RPMI8226 (cell line): ENCODE measurements at regions not wholly inside any gene's neighbourhood (a gene's known extent, or its start where the extent isn't known, plus 50 kb on each side); places are given as distances from the start of the nearest gene placed in this dataset.
A peak's percentile ranks its signal among the peaks of the same experiment; 100 is the strongest.
"Not testable (repeated sequence)": the region's sequence is repeated elsewhere in the genome, so short reads cannot be mapped to it uniquely, and the experiment has no call there.

Experiments used
- DNase-seq: peaks from one replicate; pipeline ENCODE4 v3.0.0-alpha.2; 2015

DNA sequence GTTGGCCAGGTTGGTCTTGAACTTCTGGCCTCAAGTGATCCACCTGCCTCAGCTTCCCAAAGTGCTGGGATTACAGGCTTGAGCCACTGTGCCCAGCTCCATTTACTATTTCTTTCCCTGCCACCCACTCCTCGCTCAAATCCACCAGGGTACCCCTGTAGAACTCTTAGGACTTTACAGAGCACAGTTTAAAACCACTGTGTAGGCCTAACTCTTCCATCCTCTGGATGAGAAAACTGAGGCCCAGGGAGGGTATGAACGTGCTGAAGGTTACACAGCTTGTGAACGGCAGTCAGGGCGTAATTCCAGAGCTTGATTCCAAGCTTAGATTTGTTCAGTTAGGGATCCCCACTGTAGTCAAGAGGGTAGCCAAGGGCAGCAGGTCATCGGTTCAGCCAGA is 309.1 kb downstream of the GOLGA6L6 start:
- not testable (repeated sequence) for DNase-seq

GRCh38 chr15:20230656-20231055 is 310.9 kb downstream of the GOLGA6L6 start:
- not testable (repeated sequence) for DNase-seq

GRCh38 chr15:20228791-20229190 is 312.8 kb downstream of the GOLGA6L6 start:
- DNase-seq = not testable (repeated sequence)

GRCh38 chr15:20227119-20227853 is 314.3 kb downstream of the GOLGA6L6 start:
- DNase-seq = not testable (repeated sequence)

GRCh38 chr15:20226531-20226930 is 315.1 kb downstream of the GOLGA6L6 start:
- not testable (repeated sequence) for DNase-seq

DNA sequence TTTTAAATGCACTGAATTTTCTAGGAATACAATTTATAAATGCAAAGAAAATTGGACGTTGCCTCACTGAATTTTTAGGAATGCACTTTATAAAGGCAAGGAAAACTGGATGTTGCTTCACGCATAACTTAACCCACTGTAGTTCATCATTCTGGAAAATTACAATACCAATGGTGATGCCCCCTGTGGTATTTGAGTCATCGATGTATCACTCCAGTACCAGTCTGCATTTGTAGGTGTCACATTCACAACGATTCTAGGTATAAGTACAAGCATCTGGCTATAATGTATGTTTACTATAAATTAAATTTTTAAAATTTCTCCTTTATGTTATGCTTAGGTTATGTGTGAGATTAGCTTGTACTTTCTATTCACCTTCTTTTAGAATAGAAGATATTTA is 320.5 kb downstream of the GOLGA6L6 start:
- not testable (repeated sequence) for DNase-seq

DNA sequence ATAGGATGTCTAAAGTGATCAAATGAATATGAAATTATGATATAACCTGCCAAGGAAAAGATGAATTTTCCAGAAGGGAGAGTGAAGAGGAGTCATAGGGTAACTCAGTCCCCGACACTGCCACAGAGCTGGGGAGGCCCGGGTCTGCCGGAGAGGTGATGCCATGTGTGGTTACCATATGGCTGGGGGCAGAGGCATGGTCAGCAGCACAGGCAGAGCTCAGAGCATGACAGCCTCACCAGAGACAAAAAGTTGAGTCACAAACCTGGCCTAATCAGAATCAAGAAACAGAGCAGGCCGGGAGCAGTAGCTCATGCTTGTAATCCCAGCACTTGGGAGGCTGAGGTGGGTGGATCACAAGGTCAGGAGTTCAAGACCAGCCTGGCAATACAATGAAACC is 322.4 kb downstream of the GOLGA6L6 start:
- not testable (repeated sequence) for DNase-seq

DNA sequence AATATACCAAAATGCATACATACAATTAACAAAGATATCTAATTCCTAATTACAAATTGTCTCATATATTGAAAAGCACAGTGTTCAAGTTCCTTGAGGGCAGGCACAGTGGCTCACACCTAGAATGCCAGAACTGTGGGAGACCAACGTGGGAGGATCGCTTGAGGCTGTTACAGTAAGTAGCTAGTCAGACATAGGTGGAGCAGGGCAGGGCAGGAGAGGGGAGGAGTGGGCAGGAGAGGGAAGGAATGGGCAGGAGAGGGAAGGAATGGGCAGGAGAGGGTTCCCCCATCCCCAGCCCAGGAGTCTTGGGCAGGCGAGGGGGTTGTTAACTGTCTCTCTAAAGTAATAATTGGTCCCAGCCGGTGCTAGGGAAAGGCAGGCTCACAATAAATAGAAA is 325.9 kb downstream of the GOLGA6L6 start:
- DNase-seq = not testable (repeated sequence)

GRCh38 chr15:20214101-20214500 is 327.5 kb downstream of the GOLGA6L6 start:
- DNase-seq = peak; percentile 95

DNA sequence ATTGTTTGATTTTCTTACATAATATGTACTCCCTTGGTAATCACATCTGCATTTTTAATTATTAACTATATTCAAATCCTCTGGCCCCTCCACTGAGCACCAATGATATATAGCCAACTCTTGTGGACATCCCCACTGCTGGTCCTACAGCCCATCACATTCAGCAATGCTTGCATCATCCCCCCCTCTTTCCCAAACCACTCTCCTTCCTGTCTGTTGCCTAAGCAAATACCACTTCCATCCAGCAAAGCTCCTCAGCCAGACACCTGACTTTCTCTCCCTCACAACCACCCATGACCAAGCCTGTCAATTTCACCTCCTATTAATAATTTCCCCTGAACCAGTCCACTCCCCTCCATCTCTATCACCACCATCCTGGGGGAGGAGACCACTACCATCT is 330.1 kb downstream of the GOLGA6L6 start:
- peak; percentile 72 for DNase-seq

- not testable (repeated sequence) for DNase-seq
Measured at GRCh38 chr15:20209973-20210372, 331.6 kb downstream of the GOLGA6L6 start.

DNA sequence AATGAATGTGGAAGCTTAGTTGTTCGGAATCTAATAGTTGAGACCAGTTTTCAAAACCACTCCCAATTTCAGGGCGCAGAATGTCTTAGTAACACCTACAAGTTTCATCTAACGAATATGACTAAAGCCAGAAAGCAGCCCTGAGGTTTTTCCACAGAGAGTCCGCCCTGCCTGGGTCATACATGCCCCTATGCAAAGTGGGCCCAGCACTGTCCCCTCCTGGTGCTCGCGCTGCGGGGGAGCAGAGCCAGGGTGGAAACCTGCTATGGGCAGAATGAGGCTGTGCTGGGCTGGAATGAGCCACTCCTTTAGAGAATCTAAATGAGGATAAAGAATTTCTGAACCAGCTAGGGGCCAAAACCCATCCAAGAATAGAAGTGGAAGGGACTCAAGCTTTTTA is 334.0 kb downstream of the GOLGA6L6 start:
- not testable (repeated sequence) for DNase-seq

- DNase-seq = not testable (repeated sequence)
Measured at GRCh38 chr15:20207198-20207597, 334.4 kb downstream of the GOLGA6L6 start.

GRCh38 chr15:20204177-20204866 is 337.3 kb downstream of the GOLGA6L6 start:
- DNase-seq = not testable (repeated sequence)

- DNase-seq = not testable (repeated sequence)
Measured at GRCh38 chr15:20203649-20204150, 337.9 kb downstream of the GOLGA6L6 start.

- peak; percentile 2 for DNase-seq
Measured at GRCh38 chr15:20194591-20195198, 346.9 kb downstream of the GOLGA6L6 start.

DNA sequence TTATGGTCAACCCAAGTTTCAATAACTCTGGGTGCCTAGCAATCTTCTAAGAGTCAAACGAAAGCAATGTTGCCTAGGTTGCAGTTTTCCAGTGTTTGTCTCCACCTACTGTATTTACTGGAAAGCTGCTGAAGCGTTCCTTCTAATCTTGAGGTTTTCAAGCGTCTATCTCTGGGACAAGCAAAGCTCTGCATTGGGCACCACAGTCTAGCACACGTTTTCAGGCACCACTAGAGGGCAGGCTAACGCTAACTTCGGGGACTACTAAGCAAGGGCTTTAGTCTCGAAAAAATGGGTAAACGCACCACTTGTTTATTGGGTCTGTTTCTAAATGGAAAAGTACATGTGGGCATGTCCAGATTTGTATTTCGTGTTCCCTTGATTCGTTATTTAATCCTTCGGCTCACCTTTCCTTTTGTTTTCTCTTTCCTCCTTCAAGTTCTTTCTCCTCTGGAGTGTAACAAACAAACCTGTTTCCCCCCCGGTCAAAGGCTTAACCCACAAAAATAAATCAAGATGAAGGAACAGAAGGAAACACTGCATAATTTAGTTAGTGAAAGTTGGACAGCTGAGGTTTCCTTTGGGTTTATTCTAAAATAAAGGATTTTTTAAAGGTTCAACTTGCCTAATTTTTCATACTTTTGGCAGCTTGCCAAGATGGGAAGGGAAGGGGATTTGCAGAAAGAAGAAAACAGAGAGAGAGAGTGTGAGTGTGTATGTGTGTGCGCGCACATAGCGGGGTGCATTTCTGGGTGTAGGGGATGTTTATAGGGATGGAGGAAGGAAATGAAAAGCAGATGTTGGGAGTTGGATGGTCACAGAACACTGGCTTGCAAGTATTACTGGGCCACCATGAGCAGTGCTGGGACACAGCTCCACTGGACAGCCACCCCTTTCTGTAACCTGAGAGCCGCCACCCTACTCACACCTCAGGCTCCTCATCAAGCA is 348.3 kb downstream of the GOLGA6L6 start:
- DNase-seq = peak; percentile 91

DNA sequence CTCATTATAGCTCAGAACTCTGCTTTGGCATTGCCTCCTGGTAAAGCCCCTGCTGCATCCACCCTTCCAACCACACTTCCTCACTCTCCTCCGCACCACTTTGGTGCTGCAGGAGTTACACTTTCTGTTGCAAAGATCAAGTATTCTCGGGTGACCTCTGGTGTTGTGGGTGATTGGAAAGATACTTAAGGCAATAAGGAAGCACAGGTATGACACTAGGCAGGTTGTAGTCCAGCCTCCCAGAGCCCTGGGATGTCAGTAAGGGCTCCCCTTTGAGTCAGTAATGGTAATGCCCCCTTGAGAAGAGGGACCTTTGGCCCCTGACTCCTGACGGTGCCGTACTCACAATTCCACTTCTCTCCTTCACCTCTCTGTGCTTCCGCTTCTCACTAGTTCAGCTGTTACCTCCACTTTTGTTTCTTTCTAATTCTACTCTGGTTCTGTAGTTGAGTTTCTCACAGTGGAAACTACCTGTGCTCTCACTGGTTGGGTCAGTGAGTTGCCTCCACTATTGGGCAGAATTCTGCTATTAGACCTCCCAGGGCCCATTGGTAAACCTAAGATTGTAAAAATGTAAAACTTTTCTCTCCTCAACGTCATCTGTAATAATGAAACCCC is 350.0 kb downstream of the GOLGA6L6 start:
- not testable (repeated sequence) for DNase-seq

- DNase-seq = not testable (repeated sequence)
Measured at GRCh38 chr15:20188611-20189010, 353.0 kb downstream of the GOLGA6L6 start.

GRCh38 chr15:20187370-20188355 is 353.9 kb downstream of the GOLGA6L6 start:
- DNase-seq = not testable (repeated sequence)

- not testable (repeated sequence) for DNase-seq
Measured at GRCh38 chr15:20184879-20185278, 356.7 kb downstream of the GOLGA6L6 start.
